IMR-90 (cell line): ENCODE measurements at regions not wholly inside any gene's neighbourhood (a gene's known extent, or its start where the extent isn't known, plus 50 kb on each side); places are given as distances from the start of the nearest gene placed in this dataset.

ENCODE experiments used
- ATAC-seq: fragments of 200-7000 bp; cut with Tn5 transposase; 2 replicates; pipeline ENCODE4 v1.9.1; 2020; ENCODE audit warnings: low read depth, mild to moderate bottlenecking, moderate library complexity
- BruUV-seq: library from RNA; stranded (reverse); fragments of 400-500 nt; replicated peaks from 2 replicates; lab custom pipeline; 2021; lab: Mats Ljungman, UMichigan
- CTCF ChIA-PET: fragments of 300-600 bp; formaldehyde crosslinking; extraction: SDS; loops from one replicate; lab custom pipeline; 2021; ENCODE audit warnings: antibody characterized with exemption; lab: Yijun Ruan, JAX
- POLR2A ChIA-PET: fragments of 300-600 bp; sonication (Branson Sonifier 250); formaldehyde crosslinking; loops from one replicate; lab custom pipeline; 2022; ENCODE audit warnings: antibody characterized with exemption; ENCODE audit not compliant: unreplicated experiment; lab: Charles Lee
- DNase-seq: peaks from one replicate; pipeline ENCODE4 v3.0.0; 2013
- H2AFZ ChIP-seq: replicated peaks from 2 replicates; pipeline ENCODE3; 2013; ENCODE audit warnings: low read length, mild to moderate bottlenecking; ENCODE audit not compliant: poor library complexity
- H2AK5ac ChIP-seq: 2 replicates; pipeline ENCODE4 v1.6.1; 2013; ENCODE audit warnings: low read depth, low read length, inconsistent platforms
- H2AK9ac ChIP-seq: replicated peaks from 2 replicates; pipeline ENCODE3; 2013; ENCODE audit warnings: mild to moderate bottlenecking, low read depth, low read length, moderate library complexity; ENCODE audit not compliant: poor library complexity
- H2BK120ac ChIP-seq: 2 replicates; pipeline ENCODE4 v1.6.1; 2013; ENCODE audit warnings: low read depth, low read length, inconsistent platforms
- H2BK15ac ChIP-seq: 3 replicates; pipeline ENCODE4 v1.6.1; 2013; ENCODE audit warnings: low read depth, low read length, inconsistent platforms
- H2BK20ac ChIP-seq: 2 replicates; pipeline ENCODE4 v1.6.1; 2013; ENCODE audit warnings: low read depth, mild to moderate bottlenecking, inconsistent platforms, low read length, moderate library complexity
- H2BK5ac ChIP-seq: 2 replicates; pipeline ENCODE4 v1.6.1; 2013; ENCODE audit warnings: mild to moderate bottlenecking, low read depth, low read length, inconsistent platforms; ENCODE audit not compliant: poor library complexity, severe bottlenecking
- H3K14ac ChIP-seq: replicated peaks from 2 replicates; pipeline ENCODE4 v1.6.1; 2013; ENCODE audit warnings: low read depth, low read length, inconsistent platforms
- H3K18ac ChIP-seq: 2 replicates; pipeline ENCODE4 v1.6.1; 2013; ENCODE audit warnings: low read depth, low read length, control low read depth
- H3K23ac ChIP-seq: 2 replicates; pipeline ENCODE4 v1.6.1; 2013; ENCODE audit warnings: low read depth, low read length, inconsistent platforms
- H3K27ac ChIP-seq: 2 replicates; pipeline ENCODE4 v1.5.1; 2013; ENCODE audit warnings: mild to moderate bottlenecking, control low read depth, low read length; ENCODE audit not compliant: insufficient read depth
- H3K27me3 ChIP-seq: 2 replicates; pipeline ENCODE4 v1.6.1; 2013; ENCODE audit warnings: low read length; ENCODE audit not compliant: control insufficient read depth, insufficient read depth
- H3K36me3 ChIP-seq: 2 replicates; pipeline ENCODE4 v1.6.1; 2013; ENCODE audit warnings: low read length, mixed read lengths; ENCODE audit not compliant: control insufficient read depth, insufficient read depth
- H3K4ac ChIP-seq: 2 replicates; pipeline ENCODE4 v1.6.1; 2013; ENCODE audit warnings: low read depth, low read length, inconsistent platforms
- H3K4me1 ChIP-seq: 2 replicates; pipeline ENCODE4 v1.6.1; 2013; ENCODE audit warnings: low read length, mixed read lengths; ENCODE audit not compliant: control insufficient read depth, insufficient read depth
- H3K4me2 ChIP-seq: 2 replicates; pipeline ENCODE4 v1.6.1; 2013; ENCODE audit warnings: low read depth, mild to moderate bottlenecking, control low read depth, low read length, moderate library complexity
- H3K4me3 ChIP-seq: 2 replicates; pipeline ENCODE4 v1.5.1; 2013; ENCODE audit warnings: low read depth, mild to moderate bottlenecking, control low read depth, low read length, moderate library complexity; ENCODE audit not compliant: insufficient read depth
- H3K56ac ChIP-seq: 2 replicates; pipeline ENCODE4 v1.6.1; 2013; ENCODE audit warnings: low read length, inconsistent platforms; ENCODE audit not compliant: insufficient read depth; ENCODE audit errors: extremely low read depth
- H3K79me1 ChIP-seq, 2 experiments: 2 replicates each; pipeline ENCODE4 v1.6.1; 2013; ENCODE audit warnings: low read length in 2 of 2, inconsistent platforms in 1 of 2, low read depth in 1 of 2
- H3K9ac ChIP-seq: 2 replicates; pipeline ENCODE4 v1.6.1; 2013; ENCODE audit warnings: low read depth, low read length, control low read depth
- H3K9me1 ChIP-seq: 2 replicates; pipeline ENCODE4 v1.6.1; 2013; ENCODE audit warnings: low read length, inconsistent platforms; ENCODE audit not compliant: insufficient read depth
- H3K9me3 ChIP-seq: 2 replicates; pipeline ENCODE4 v1.6.1; 2013; ENCODE audit warnings: low read length; ENCODE audit not compliant: control insufficient read depth, insufficient read depth
- H4K20me1 ChIP-seq: 2 replicates; pipeline ENCODE4 v1.6.1; 2013; ENCODE audit warnings: low read length, inconsistent platforms; ENCODE audit not compliant: insufficient read depth
- H4K5ac ChIP-seq: 2 replicates; pipeline ENCODE4 v1.6.1; 2013; ENCODE audit warnings: mild to moderate bottlenecking, low read depth, low read length, control low read depth
- H4K8ac ChIP-seq, 2 experiments: 2 replicates each; pipeline ENCODE4 v1.6.1; 2013; ENCODE audit warnings: low read depth in 2 of 2, low read length in 2 of 2, control low read depth in 1 of 2, inconsistent platforms in 1 of 2
- H4K91ac ChIP-seq: 2 replicates; pipeline ENCODE4 v1.6.1; 2013; ENCODE audit warnings: low read depth, low read length, inconsistent platforms; ENCODE audit not compliant: insufficient read depth
- BHLHE40 ChIP-seq: fragments of 150-350 bp; IDR thresholded peaks from 2 replicates; pipeline ENCODE4 v1.6.1; 2016; ENCODE audit warnings: mild to moderate bottlenecking, low read depth, low read length
- CEBPB ChIP-seq: IDR thresholded peaks from 2 replicates; pipeline ENCODE4 v1.6.1; 2012; ENCODE audit warnings: low read depth, low read length, improper control_type of control experiment
- CHD1 ChIP-seq: IDR thresholded peaks from 2 replicates; pipeline ENCODE4 v1.6.1; 2012; ENCODE audit warnings: low read depth, low read length, improper control_type of control experiment
- FOS ChIP-seq: fragments of 150-350 bp; IDR thresholded peaks from 2 replicates; pipeline ENCODE4 v1.6.1; 2016; ENCODE audit warnings: low read depth, low read length
- MAFK ChIP-seq: IDR thresholded peaks from 2 replicates; pipeline ENCODE4 v1.6.1; 2012; ENCODE audit warnings: low read depth, low read length, improper control_type of control experiment
- MAZ ChIP-seq: IDR thresholded peaks from 2 replicates; pipeline ENCODE4 v1.6.1; 2012; ENCODE audit warnings: low read depth, mild to moderate bottlenecking, low read length, improper control_type of control experiment, moderate library complexity, borderline replicate concordance
- MXI1 ChIP-seq: IDR thresholded peaks from 2 replicates; pipeline ENCODE4 v1.6.1; 2012; ENCODE audit warnings: low read depth, mild to moderate bottlenecking, low read length, moderate library complexity, borderline replicate concordance
- NFE2L2 ChIP-seq: fragments of 150-350 bp; IDR thresholded peaks from 2 replicates; pipeline ENCODE4 v1.6.1; 2016; ENCODE audit warnings: low read depth, mild to moderate bottlenecking, low read length
- POLR2A ChIP-seq: IDR thresholded peaks from 2 replicates; pipeline ENCODE4 v1.6.1; 2012; ENCODE audit warnings: mild to moderate bottlenecking, low read depth, low read length
- RAD21 ChIP-seq: IDR thresholded peaks from 2 replicates; pipeline ENCODE4 v1.6.1; 2012; ENCODE audit warnings: low read length, improper control_type of control experiment
- RCOR1 ChIP-seq: IDR thresholded peaks from 2 replicates; pipeline ENCODE4 v1.6.1; 2012; ENCODE audit warnings: mild to moderate bottlenecking, low read length, improper control_type of control experiment; ENCODE audit not compliant: insufficient replicate concordance
- RFX5 ChIP-seq: IDR thresholded peaks from 2 replicates; pipeline ENCODE4 v1.8.0; 2012; ENCODE audit warnings: low read depth, mild to moderate bottlenecking, low read length, moderate library complexity
- SMC3 ChIP-seq: fragments of 150-350 bp; IDR thresholded peaks from 2 replicates; pipeline ENCODE4 v1.6.1; 2016; ENCODE audit warnings: low read depth, mild to moderate bottlenecking, antibody characterized with exemption, low read length, moderate library complexity
- WGBS, 2 experiments: methylation state at CpG; one replicate each; pipeline versions ENCODE4 v1.1.5 to v1.1.7; 2013; ENCODE audit warnings: missing lambda C conversion rate in 2 of 2; ENCODE audit not compliant: insufficient read length in 1 of 2; ENCODE audit errors: extremely low coverage in 2 of 2; 5-methylcytosine and 5-hydroxymethylcytosine counted together
- dilution Hi-C: fragments of 300-500 bp; cut with HindIII; formaldehyde crosslinking; loops from one replicate; pipeline ENCODE4 v1.14.3; 2018; ENCODE audit warnings: low sequenced_read_pairs; ENCODE audit not compliant: unreplicated experiment
- in situ Hi-C: fragments of 300-500 bp; cut with MboI; formaldehyde crosslinking; loops from 3 replicates; pipeline ENCODE4 v1.14.3; 2019; ENCODE audit warnings: low sequenced_read_pairs, inconsistent platforms, mixed read lengths
- intact Hi-C: fragments of 100-400 bp; cut with micrococcal nuclease; formaldehyde crosslinking; loops from 2 replicates; pipeline ENCODE4 v1.10.0; 2022
- TF ChIP-seq, protein P1 (sequence below): fragments of 150-350 bp; IDR thresholded peaks from 2 replicates; pipeline ENCODE4 v1.6.1; 2016; ENCODE audit warnings: low read depth, mild to moderate bottlenecking, low read length, moderate library complexity, borderline replicate concordance
- TF ChIP-seq, protein P2 (sequence below): fragments of 150-350 bp; IDR thresholded peaks from 2 replicates; pipeline ENCODE4 v1.6.1; 2017; ENCODE audit warnings: mild to moderate bottlenecking, antibody characterized with exemption, low read length, low read depth
- TF ChIP-seq, protein P3 (sequence below): conservative IDR thresholded peaks from 2 replicates; pipeline ENCODE4 v1.5.1; 2012; ENCODE audit warnings: mild to moderate bottlenecking, low read depth, low read length, improper control_type of control experiment

DNA sequence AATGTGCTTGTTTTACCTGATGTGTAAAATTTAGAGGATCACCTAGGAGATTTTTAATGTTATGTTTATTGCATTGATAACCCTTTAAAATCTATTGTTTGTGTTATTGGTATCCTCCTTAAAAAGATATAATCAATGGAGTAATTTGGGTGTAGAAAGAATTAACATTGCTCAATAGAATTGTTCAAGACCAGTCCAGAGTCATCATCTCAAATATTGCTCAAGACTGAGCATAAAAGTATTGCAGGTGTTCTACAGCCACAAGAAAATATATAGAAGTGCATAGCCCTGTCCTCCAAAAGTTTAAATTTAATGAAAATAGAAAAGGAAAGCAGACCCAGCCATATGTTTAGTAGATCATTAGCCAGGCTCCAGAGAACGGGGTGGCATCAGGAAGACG is 102.5 kb upstream of the ARID2 start:
- no peaks in the 10 kb centered on the region for H3K9me3 ChIP-seq
- no peaks in the 10 kb centered on the region for H4K20me1 ChIP-seq
- H2BK15ac ChIP-seq = no peak overlapping the region
- no peak overlapping the region for H3K23ac ChIP-seq
- peaks cover 5% of the 10 kb centered on the region; the same call in 1 of the 2 replicates for H3K27me3 ChIP-seq
- CTCF ChIA-PET = no interaction called here
- no peak overlapping the region for H4K91ac ChIP-seq
- no TSS peak for BruUV-seq
- H4K5ac ChIP-seq = no peak overlapping the region
- no peak overlapping the region for H3K4ac ChIP-seq
- no peak overlapping the region for H2BK5ac ChIP-seq
- H3K36me3 ChIP-seq = no peaks in the 10 kb centered on the region
- H3K4me1 ChIP-seq = no peaks in the 10 kb centered on the region
- H2BK20ac ChIP-seq = no peak overlapping the region
- H2AK9ac ChIP-seq = no peak overlapping the region
- no peak overlapping the region for H3K27ac ChIP-seq
- no peak overlapping the region for H3K18ac ChIP-seq
- intact Hi-C loops = no loop called here
- in situ Hi-C loops = no loop called here
- no peaks in the 10 kb centered on the region for H3K79me1 ChIP-seq
- H3K9me1 ChIP-seq = no peaks in the 10 kb centered on the region
- no peak overlapping the region for H3K4me3 ChIP-seq
- POLR2A ChIA-PET = no interaction called here
- H4K8ac ChIP-seq = no peak overlapping the region
- no peak for DNase-seq
- no CpG with 5 or more reads among the region's 2 CpGs for WGBS, 2 experiments
- H2AK5ac ChIP-seq = no peak overlapping the region
- no peak overlapping the region for H2AFZ ChIP-seq
- no peak overlapping the region for H3K56ac ChIP-seq
- H3K9ac ChIP-seq = no peak overlapping the region
- dilution Hi-C loops = no loop called here
- no peak overlapping the region for H3K4me2 ChIP-seq
- H2BK120ac ChIP-seq = no peak overlapping the region
- no peak for ATAC-seq
- TF ChIP-seq, protein P1, sequence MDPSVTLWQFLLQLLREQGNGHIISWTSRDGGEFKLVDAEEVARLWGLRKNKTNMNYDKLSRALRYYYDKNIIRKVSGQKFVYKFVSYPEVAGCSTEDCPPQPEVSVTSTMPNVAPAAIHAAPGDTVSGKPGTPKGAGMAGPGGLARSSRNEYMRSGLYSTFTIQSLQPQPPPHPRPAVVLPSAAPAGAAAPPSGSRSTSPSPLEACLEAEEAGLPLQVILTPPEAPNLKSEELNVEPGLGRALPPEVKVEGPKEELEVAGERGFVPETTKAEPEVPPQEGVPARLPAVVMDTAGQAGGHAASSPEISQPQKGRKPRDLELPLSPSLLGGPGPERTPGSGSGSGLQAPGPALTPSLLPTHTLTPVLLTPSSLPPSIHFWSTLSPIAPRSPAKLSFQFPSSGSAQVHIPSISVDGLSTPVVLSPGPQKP = no peak
- TF ChIP-seq MAFK (no peak), RFX5 (no peak), FOS (no peak), RAD21 (no peak), RCOR1 (no peak), CEBPB (no peak), NFE2L2 (no peak), POLR2A (no peak), SMC3 (no peak), MAZ (no peak), BHLHE40 (no peak), MXI1 (no peak), CHD1 (no peak)
- TF ChIP-seq, protein P2, sequence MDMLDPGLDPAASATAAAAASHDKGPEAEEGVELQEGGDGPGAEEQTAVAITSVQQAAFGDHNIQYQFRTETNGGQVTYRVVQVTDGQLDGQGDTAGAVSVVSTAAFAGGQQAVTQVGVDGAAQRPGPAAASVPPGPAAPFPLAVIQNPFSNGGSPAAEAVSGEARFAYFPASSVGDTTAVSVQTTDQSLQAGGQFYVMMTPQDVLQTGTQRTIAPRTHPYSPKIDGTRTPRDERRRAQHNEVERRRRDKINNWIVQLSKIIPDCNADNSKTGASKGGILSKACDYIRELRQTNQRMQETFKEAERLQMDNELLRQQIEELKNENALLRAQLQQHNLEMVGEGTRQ = no peak
- TF ChIP-seq, protein P3, sequence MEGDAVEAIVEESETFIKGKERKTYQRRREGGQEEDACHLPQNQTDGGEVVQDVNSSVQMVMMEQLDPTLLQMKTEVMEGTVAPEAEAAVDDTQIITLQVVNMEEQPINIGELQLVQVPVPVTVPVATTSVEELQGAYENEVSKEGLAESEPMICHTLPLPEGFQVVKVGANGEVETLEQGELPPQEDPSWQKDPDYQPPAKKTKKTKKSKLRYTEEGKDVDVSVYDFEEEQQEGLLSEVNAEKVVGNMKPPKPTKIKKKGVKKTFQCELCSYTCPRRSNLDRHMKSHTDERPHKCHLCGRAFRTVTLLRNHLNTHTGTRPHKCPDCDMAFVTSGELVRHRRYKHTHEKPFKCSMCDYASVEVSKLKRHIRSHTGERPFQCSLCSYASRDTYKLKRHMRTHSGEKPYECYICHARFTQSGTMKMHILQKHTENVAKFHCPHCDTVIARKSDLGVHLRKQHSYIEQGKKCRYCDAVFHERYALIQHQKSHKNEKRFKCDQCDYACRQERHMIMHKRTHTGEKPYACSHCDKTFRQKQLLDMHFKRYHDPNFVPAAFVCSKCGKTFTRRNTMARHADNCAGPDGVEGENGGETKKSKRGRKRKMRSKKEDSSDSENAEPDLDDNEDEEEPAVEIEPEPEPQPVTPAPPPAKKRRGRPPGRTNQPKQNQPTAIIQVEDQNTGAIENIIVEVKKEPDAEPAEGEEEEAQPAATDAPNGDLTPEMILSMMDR = no peak
- no peak overlapping the region for H3K14ac ChIP-seq
